DND-41 (cell line): ENCODE measurements at regions not wholly inside any gene's neighbourhood (a gene's known extent, or its start where the extent isn't known, plus 50 kb on each side); places are given as distances from the start of the nearest gene placed in this dataset.

Experiments
- CTCF ChIP-seq: IDR thresholded peaks from 2 replicates; pipeline ENCODE4 v1.5.1; 2012; ENCODE audit warnings: borderline replicate concordance, low read length, moderate library complexity, mild to moderate bottlenecking; ENCODE audit not compliant: poor library complexity, severe bottlenecking; ENCODE audit errors: extremely low read depth
- EZH2 ChIP-seq: IDR thresholded peaks from 3 replicates; pipeline ENCODE4 v1.6.1; 2012; ENCODE audit warnings: borderline replicate concordance, low read depth, mild to moderate bottlenecking, moderate library complexity, low read length, inconsistent platforms; ENCODE audit not compliant: severe bottlenecking

DNA sequence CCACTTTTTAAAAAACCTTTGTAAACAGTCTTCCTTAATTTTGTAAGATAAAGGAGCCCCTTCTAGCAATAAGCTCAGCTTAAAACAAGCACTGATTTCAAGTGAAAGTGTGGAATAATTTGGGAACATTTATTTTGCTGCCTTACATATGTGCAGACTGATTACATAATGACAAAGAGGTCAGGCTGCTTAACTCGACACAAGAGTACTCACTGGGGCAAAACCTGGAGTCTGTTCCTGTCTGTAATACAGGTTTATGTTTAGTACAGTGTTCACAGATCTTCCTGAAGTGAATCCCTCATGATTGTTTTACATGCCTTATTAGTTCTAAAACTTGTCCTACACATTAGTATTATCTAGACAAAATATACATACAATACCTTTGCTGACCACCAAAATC, 609.8 kb downstream of the LMO7 start:
- TF ChIP-seq CTCF = no peak
- no peak for TF ChIP-seq EZH2
